CD4-positive, alpha-beta T cell treated with Interleukin-1 beta for 1 hour (primary cell): ENCODE measurements at regions not wholly inside any gene's neighbourhood (a gene's known extent, or its start where the extent isn't known, plus 50 kb on each side); places are given as distances from the start of the nearest gene placed in this dataset.

Experiments
- DNase-seq, 2 donors: peaks; one replicate each; pipeline ENCODE4 v3.0.0-alpha.2; 2020 to 2022

- no peak for DNase-seq
Observed at GRCh38 chr2:212596276-212596675, 57.7 kb upstream of the ERBB4 start.

GRCh38 chr2:212595036-212595654 lies 56.5 kb upstream of the ERBB4 start:
- no peak for DNase-seq

- DNase-seq, result no peak
Observed at GRCh38 chr2:212592695-212593094, 54.1 kb upstream of the ERBB4 start.
